ENCODE measurements at regions not wholly inside any gene's neighbourhood (a gene's known extent, or its start where the extent isn't known, plus 50 kb on each side); places are given as distances from the start of the nearest gene placed in this dataset.

- Histone ChIP-seq H2AFZ (ENCODE audit: low read depth, low read length) (no peak overlapping the region), H3K27ac (ENCODE audit: insufficient read depth, low read depth, low read length) (no peak overlapping the region), H3K27me3 (ENCODE audit: control insufficient read depth in 2 of 2, insufficient read depth in 2 of 2, low read length in 2 of 2) (no peaks in the 10 kb centered on the region), H3K79me2 (ENCODE audit: control insufficient read depth, insufficient read depth, low read length) (no peaks in the 10 kb centered on the region), H3K4me1 (ENCODE audit: control insufficient read depth, extremely low read depth, insufficient read depth, low read length) (no peaks in the 10 kb centered on the region), H3K4me2 (ENCODE audit: insufficient read depth, low read length) (no peak overlapping the region), H3K9me1 (replicated peaks; ENCODE audit: control insufficient read depth, extremely low read depth, insufficient read depth, low read length) (no peaks in the 10 kb centered on the region), H4K20me1 (replicated peaks; ENCODE audit: control insufficient read depth, extremely low read depth, insufficient read depth, low read length) (no peaks in the 10 kb centered on the region), H3K9ac (replicated peaks; ENCODE audit: extremely low read depth, insufficient read depth, low read length) (no peak overlapping the region), H3K4me3 (replicated peaks in 1 of 3; ENCODE audit: insufficient read depth in 1 of 3, low read depth in 1 of 3, low read length in 3 of 3) (no peak overlapping the region), H3K36me3 (ENCODE audit: control insufficient read depth in 2 of 2, extremely low read depth in 1 of 2, insufficient read depth in 2 of 2, low read length in 2 of 2) (no peaks in the 10 kb centered on the region), H3K9me3 (replicated peaks; ENCODE audit: control insufficient read depth, insufficient read depth, low read length) (no peaks in the 10 kb centered on the region)
- ChIA-PET POLR2A (no interaction called here), CTCF (no interaction called here)
- intact Hi-C loops (cut with micrococcal nuclease): loop anchor here (10.0 kb wide), 1 partner anchor 719 kb away; no protein-coding TSS in a partner anchor
- no peak for TF ChIP-seq GATA2 (IDR thresholded peaks at IDR 0.05; ENCODE audit: insufficient read depth, insufficient read length, low read depth, low read length)
- TF ChIP-seq MYC (IDR thresholded peaks at IDR 0.05; ENCODE audit: low read depth, low read length): no peak
- TF ChIP-seq POLR2AphosphoS5 (IDR thresholded peaks at IDR 0.05; ENCODE audit: insufficient read depth, low read depth, low read length): no peak
- TF ChIP-seq, protein P1, sequence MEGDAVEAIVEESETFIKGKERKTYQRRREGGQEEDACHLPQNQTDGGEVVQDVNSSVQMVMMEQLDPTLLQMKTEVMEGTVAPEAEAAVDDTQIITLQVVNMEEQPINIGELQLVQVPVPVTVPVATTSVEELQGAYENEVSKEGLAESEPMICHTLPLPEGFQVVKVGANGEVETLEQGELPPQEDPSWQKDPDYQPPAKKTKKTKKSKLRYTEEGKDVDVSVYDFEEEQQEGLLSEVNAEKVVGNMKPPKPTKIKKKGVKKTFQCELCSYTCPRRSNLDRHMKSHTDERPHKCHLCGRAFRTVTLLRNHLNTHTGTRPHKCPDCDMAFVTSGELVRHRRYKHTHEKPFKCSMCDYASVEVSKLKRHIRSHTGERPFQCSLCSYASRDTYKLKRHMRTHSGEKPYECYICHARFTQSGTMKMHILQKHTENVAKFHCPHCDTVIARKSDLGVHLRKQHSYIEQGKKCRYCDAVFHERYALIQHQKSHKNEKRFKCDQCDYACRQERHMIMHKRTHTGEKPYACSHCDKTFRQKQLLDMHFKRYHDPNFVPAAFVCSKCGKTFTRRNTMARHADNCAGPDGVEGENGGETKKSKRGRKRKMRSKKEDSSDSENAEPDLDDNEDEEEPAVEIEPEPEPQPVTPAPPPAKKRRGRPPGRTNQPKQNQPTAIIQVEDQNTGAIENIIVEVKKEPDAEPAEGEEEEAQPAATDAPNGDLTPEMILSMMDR (IDR thresholded peaks at IDR 0.05; ENCODE audit: extremely low read depth in 1 of 2, insufficient read depth in 1 of 2, low read depth in 1 of 2, low read length in 2 of 2): no peak
- TF ChIP-seq, protein P2, sequence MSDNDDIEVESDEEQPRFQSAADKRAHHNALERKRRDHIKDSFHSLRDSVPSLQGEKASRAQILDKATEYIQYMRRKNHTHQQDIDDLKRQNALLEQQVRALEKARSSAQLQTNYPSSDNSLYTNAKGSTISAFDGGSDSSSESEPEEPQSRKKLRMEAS (IDR thresholded peaks at IDR 0.05; ENCODE audit: insufficient read depth, insufficient read length): no peak
- no peak for TF ChIP-seq EZH2 (IDR thresholded peaks at IDR 0.05; ENCODE audit: borderline replicate concordance, low read depth, low read length, severe bottlenecking)
- DNase-seq (ENCODE audit: low read depth, low spot score): no peak
- dilution Hi-C loops (cut with MboI; ENCODE audit: extremely low pct_ligation_motif_present, low sequenced_read_pairs): no loop called here
- BruUV-seq (replicated peaks): no TSS peak
- no peak for FAIRE-seq
Measured at GRCh38 chr2:66755974-66756373, 321.0 kb downstream of the MEIS1 start.

GRCh38 chr2:66761826-66762225, 326.9 kb downstream of the MEIS1 start:
- no peaks in the 10 kb centered on the region for H3K9me1 ChIP-seq (replicated peaks; ENCODE audit: control insufficient read depth, extremely low read depth, insufficient read depth, low read length)
- H3K4me3 ChIP-seq (replicated peaks in 1 of 3; ENCODE audit: insufficient read depth in 1 of 3, low read depth in 1 of 3, low read length in 3 of 3): no peak overlapping the region
- intact Hi-C loops (cut with micrococcal nuclease): no loop called here
- ChIA-PET CTCF (no interaction called here), POLR2A (no interaction called here)
- no TSS peak for BruUV-seq (replicated peaks)
- H3K27ac ChIP-seq (ENCODE audit: insufficient read depth, low read depth, low read length): no peak overlapping the region
- no peaks in the 10 kb centered on the region for H3K36me3 ChIP-seq (ENCODE audit: control insufficient read depth in 2 of 2, extremely low read depth in 1 of 2, insufficient read depth in 2 of 2, low read length in 2 of 2)
- H3K9ac ChIP-seq (replicated peaks; ENCODE audit: extremely low read depth, insufficient read depth, low read length): no peak overlapping the region
- H3K79me2 ChIP-seq (ENCODE audit: control insufficient read depth, insufficient read depth, low read length): no peaks in the 10 kb centered on the region
- no peaks in the 10 kb centered on the region for H3K4me1 ChIP-seq (ENCODE audit: control insufficient read depth, extremely low read depth, insufficient read depth, low read length)
- no peak overlapping the region for H2AFZ ChIP-seq (ENCODE audit: low read depth, low read length)
- no peak for TF ChIP-seq GATA2 (IDR thresholded peaks at IDR 0.05; ENCODE audit: insufficient read depth, insufficient read length, low read depth, low read length)
- TF ChIP-seq FOS (IDR thresholded peaks at IDR 0.05; ENCODE audit: borderline replicate concordance, insufficient read depth, low read length): no peak
- TF ChIP-seq JUN (IDR thresholded peaks at IDR 0.05; ENCODE audit: borderline replicate concordance, insufficient read depth, insufficient read length, low read depth): no peak
- TF ChIP-seq, protein P1 (IDR thresholded peaks at IDR 0.05; ENCODE audit: extremely low read depth in 1 of 2, insufficient read depth in 1 of 2, low read depth in 1 of 2, low read length in 2 of 2): no peak
- no peak for TF ChIP-seq POLR2AphosphoS5 (IDR thresholded peaks at IDR 0.05; ENCODE audit: insufficient read depth, low read depth, low read length)
- no peak for TF ChIP-seq MYC (IDR thresholded peaks at IDR 0.05; ENCODE audit: low read depth, low read length)
- TF ChIP-seq EZH2 (IDR thresholded peaks at IDR 0.05; ENCODE audit: borderline replicate concordance, low read depth, low read length, severe bottlenecking): no peak
- dilution Hi-C loops (cut with MboI; ENCODE audit: extremely low pct_ligation_motif_present, low sequenced_read_pairs): no loop called here
- DNase-seq (ENCODE audit: low read depth, low spot score): no peak
- H3K4me2 ChIP-seq (ENCODE audit: insufficient read depth, low read length): no peak overlapping the region
- H3K9me3 ChIP-seq (replicated peaks; ENCODE audit: control insufficient read depth, insufficient read depth, low read length): no peaks in the 10 kb centered on the region
- no peak for FAIRE-seq
- H3K27me3 ChIP-seq (ENCODE audit: control insufficient read depth in 2 of 2, insufficient read depth in 2 of 2, low read length in 2 of 2): peaks cover 0 to 3% of the 10 kb centered on the region in 2 experiments
- H4K20me1 ChIP-seq (replicated peaks; ENCODE audit: control insufficient read depth, extremely low read depth, insufficient read depth, low read length): no peaks in the 10 kb centered on the region

Measured in endothelial cell of umbilical vein (primary cell).